ENCODE measurements at regions not wholly inside any gene's neighbourhood (a gene's known extent, or its start where the extent isn't known, plus 50 kb on each side); places are given as distances from the start of the nearest gene placed in this dataset.

GRCh38 chr9:14004110-14004509 is 309.8 kb downstream of the NFIB start:
- TF ChIP-seq CTCF (conservative IDR thresholded peaks at IDR 0.05; ENCODE audit: low read length) = no peak
- TF ChIP-seq EZH2phosphoT487 (IDR thresholded peaks at IDR 0.05; ENCODE audit: borderline replicate concordance, low read depth, low read length) = no peak

Measured in OCI-LY7 (cell line).